ENCODE measurements at regions not wholly inside any gene's neighbourhood (a gene's known extent, or its start where the extent isn't known, plus 50 kb on each side); places are given as distances from the start of the nearest gene placed in this dataset.
"Not testable (repeated sequence)": the region's sequence is repeated elsewhere in the genome, so short reads cannot be mapped to it uniquely, and the experiment has no call there.

DNA sequence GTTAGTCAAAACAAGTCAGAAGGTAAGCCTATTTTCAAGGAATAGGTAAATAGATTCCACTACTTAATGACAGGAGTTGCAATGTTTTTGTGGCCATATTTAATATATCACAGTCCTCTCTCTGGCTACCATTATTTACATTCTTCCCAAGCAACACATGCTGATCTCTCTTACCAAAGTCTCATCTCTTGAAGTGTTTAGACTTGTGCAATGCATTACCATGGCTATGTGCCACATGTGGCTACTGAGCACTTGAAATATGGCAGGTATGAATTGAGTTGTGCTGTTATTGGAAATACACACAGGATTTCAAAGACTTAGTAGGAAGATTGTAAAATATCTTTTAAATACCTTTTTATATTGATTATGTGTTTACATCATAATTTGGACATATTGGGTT, 262.4 kb upstream of the PDE3A start:
- POLR2A ChIA-PET, result no interaction called here
- CTCF ChIA-PET (ENCODE audit: unreplicated experiment), result no interaction called here
- intact Hi-C loops (cut with micrococcal nuclease; ENCODE audit: unreplicated experiment), result no loop called here
- no peaks in the 10 kb centered on the region for H4K20me1 ChIP-seq (ENCODE audit: insufficient read depth, low read length)
- no TSS peak for BruUV-seq (replicated peaks)
- H3K4me1 ChIP-seq (ENCODE audit: insufficient read depth, low read length, poor library complexity, severe bottlenecking), result no peaks in the 10 kb centered on the region
- H3K79me2 ChIP-seq (ENCODE audit: insufficient read depth, low read depth, low read length), result no peaks in the 10 kb centered on the region
- H2AFZ ChIP-seq (ENCODE audit: low read length), result no peak overlapping the region
- no peaks in the 10 kb centered on the region for H3K9me3 ChIP-seq (ENCODE audit: low read length)
- DNase-seq (ENCODE audit: low spot score), result no peak
- H3K9me2 ChIP-seq (ENCODE audit: insufficient read depth, low read length), result no peaks in the 10 kb centered on the region
- TF ChIP-seq EZH2phosphoT487 (IDR thresholded peaks at IDR 0.05; ENCODE audit: borderline replicate concordance, low read depth, low read length), result no peak
- TF ChIP-seq, protein P1, sequence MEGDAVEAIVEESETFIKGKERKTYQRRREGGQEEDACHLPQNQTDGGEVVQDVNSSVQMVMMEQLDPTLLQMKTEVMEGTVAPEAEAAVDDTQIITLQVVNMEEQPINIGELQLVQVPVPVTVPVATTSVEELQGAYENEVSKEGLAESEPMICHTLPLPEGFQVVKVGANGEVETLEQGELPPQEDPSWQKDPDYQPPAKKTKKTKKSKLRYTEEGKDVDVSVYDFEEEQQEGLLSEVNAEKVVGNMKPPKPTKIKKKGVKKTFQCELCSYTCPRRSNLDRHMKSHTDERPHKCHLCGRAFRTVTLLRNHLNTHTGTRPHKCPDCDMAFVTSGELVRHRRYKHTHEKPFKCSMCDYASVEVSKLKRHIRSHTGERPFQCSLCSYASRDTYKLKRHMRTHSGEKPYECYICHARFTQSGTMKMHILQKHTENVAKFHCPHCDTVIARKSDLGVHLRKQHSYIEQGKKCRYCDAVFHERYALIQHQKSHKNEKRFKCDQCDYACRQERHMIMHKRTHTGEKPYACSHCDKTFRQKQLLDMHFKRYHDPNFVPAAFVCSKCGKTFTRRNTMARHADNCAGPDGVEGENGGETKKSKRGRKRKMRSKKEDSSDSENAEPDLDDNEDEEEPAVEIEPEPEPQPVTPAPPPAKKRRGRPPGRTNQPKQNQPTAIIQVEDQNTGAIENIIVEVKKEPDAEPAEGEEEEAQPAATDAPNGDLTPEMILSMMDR (conservative IDR thresholded peaks at IDR 0.05; ENCODE audit: low read length), result no peak
- H3K4me3 ChIP-seq (ENCODE audit: low read depth, low read length, poor library complexity, severe bottlenecking), result no peak overlapping the region
- no peak overlapping the region for H3K27ac ChIP-seq (ENCODE audit: low read depth, low read length, poor library complexity, severe bottlenecking)
- H3K4me2 ChIP-seq (ENCODE audit: low read length), result no peak overlapping the region
- H3K36me3 ChIP-seq (ENCODE audit: insufficient read depth, low read length), result no peaks in the 10 kb centered on the region

- Histone ChIP-seq H3K9me3 (ENCODE audit: low read length) (no peaks in the 10 kb centered on the region), H2AFZ (ENCODE audit: low read length) (no peak overlapping the region), H3K4me3 (ENCODE audit: low read depth, low read length, poor library complexity, severe bottlenecking) (no peak overlapping the region), H4K20me1 (ENCODE audit: insufficient read depth, low read length) (no peaks in the 10 kb centered on the region), H3K4me2 (ENCODE audit: low read length) (no peak overlapping the region), H3K79me2 (ENCODE audit: insufficient read depth, low read depth, low read length) (no peaks in the 10 kb centered on the region), H3K36me3 (ENCODE audit: insufficient read depth, low read length) (no peaks in the 10 kb centered on the region), H3K4me1 (ENCODE audit: insufficient read depth, low read length, poor library complexity, severe bottlenecking) (no peaks in the 10 kb centered on the region), H3K9me2 (ENCODE audit: insufficient read depth, low read length) (no peaks in the 10 kb centered on the region), H3K27ac (ENCODE audit: low read depth, low read length, poor library complexity, severe bottlenecking) (no peak overlapping the region)
- BruUV-seq (replicated peaks), result no TSS peak
- ChIA-PET POLR2A (interaction anchor here (0.5 kb wide), 1 partner anchor 54 kb away, joined by 3 read pairs; no protein-coding TSS in a partner anchor), CTCF (ENCODE audit: unreplicated experiment) (no interaction called here)
- no peak for TF ChIP-seq EZH2phosphoT487 (IDR thresholded peaks at IDR 0.05; ENCODE audit: borderline replicate concordance, low read depth, low read length)
- TF ChIP-seq, protein P1 (conservative IDR thresholded peaks at IDR 0.05; ENCODE audit: low read length), result no peak
- intact Hi-C loops (cut with micrococcal nuclease; ENCODE audit: unreplicated experiment), result no loop called here
- DNase-seq (ENCODE audit: low spot score), result no peak
Measured at GRCh38 chr12:20109676-20110075, 258.7 kb upstream of the PDE3A start.

DNA sequence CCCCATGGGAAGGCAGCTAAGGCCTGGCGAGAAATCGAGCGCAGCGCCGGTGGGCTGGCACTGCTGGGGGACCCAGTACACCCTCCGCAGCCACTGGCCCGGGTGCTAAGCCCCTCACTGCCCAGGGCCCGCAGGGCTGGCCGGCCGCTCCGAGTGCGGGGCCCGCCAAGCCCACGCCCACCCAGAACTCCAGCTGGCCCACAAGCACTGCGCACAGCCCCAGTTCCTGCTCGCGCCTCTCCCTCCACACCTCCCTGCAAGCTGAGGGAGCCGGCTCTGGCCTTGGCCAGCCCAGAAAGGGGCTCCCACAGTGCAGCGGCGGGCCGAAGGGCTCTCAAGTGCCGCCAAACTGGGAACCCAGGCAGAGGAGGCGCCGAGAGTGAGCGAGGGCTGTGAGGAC, 253.0 kb upstream of the PDE3A start:
- H3K79me2 ChIP-seq (ENCODE audit: insufficient read depth, low read depth, low read length); POLR2A ChIA-PET; H3K4me2 ChIP-seq (ENCODE audit: low read length); H3K4me1 ChIP-seq (ENCODE audit: insufficient read depth, low read length, poor library complexity, severe bottlenecking); DNase-seq (ENCODE audit: low spot score); H3K36me3 ChIP-seq (ENCODE audit: insufficient read depth, low read length); H2AFZ ChIP-seq (ENCODE audit: low read length); intact Hi-C loops (cut with micrococcal nuclease; ENCODE audit: unreplicated experiment); H3K9me3 ChIP-seq (ENCODE audit: low read length); H3K9me2 ChIP-seq (ENCODE audit: insufficient read depth, low read length); H3K27ac ChIP-seq (ENCODE audit: low read depth, low read length, poor library complexity, severe bottlenecking); BruUV-seq (replicated peaks); H4K20me1 ChIP-seq (ENCODE audit: insufficient read depth, low read length); H3K4me3 ChIP-seq (ENCODE audit: low read depth, low read length, poor library complexity, severe bottlenecking); CTCF ChIA-PET (ENCODE audit: unreplicated experiment): not testable (repeated sequence)
